Testis (tissue), 2 donors: ENCODE measurements at regions not wholly inside any gene's neighbourhood (a gene's known extent, or its start where the extent isn't known, plus 50 kb on each side); places are given as distances from the start of the nearest gene placed in this dataset.

ENCODE experiments used
- POLR2A ChIP-seq: fragments of 450-650 bp; IDR thresholded peaks from one replicate; pipeline ENCODE4 v1.6.1; 2017; ENCODE audit warnings: antibody characterized with exemption, mild to moderate bottlenecking, moderate library complexity
- TF ChIP-seq, protein P1 (sequence below), 3 experiments: fragments of 450-650 bp in 2 of 3; fragments of 200-600 bp in 1 of 3; sonication (generic) in 1 of 3; IDR thresholded peaks; one replicate each; pipeline ENCODE4 v1.5.1; 2016 to 2019; ENCODE audit warnings: antibody characterized with exemption in 3 of 3, mild to moderate bottlenecking in 2 of 3, moderate library complexity in 1 of 3

DNA sequence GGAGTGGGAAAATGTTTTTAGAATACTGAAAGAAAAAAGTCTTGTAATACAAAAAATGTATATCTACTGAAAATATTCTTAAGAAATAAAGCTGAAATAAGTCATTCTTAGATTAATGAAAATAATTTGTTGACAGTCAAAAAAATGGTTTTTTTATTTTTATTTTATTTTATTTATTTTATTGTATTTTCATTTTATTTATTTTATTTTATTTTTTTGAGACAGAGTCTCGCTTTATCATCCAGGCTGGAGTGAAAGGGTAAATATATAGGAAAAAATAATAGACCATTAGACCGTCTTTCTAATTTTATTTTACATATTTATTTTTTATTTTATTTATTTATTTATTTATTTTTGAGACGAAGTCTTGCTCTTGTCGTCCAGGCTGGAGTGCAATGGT, 1583.6 kb upstream of the TMEFF2 start:
- TF ChIP-seq, protein P1, sequence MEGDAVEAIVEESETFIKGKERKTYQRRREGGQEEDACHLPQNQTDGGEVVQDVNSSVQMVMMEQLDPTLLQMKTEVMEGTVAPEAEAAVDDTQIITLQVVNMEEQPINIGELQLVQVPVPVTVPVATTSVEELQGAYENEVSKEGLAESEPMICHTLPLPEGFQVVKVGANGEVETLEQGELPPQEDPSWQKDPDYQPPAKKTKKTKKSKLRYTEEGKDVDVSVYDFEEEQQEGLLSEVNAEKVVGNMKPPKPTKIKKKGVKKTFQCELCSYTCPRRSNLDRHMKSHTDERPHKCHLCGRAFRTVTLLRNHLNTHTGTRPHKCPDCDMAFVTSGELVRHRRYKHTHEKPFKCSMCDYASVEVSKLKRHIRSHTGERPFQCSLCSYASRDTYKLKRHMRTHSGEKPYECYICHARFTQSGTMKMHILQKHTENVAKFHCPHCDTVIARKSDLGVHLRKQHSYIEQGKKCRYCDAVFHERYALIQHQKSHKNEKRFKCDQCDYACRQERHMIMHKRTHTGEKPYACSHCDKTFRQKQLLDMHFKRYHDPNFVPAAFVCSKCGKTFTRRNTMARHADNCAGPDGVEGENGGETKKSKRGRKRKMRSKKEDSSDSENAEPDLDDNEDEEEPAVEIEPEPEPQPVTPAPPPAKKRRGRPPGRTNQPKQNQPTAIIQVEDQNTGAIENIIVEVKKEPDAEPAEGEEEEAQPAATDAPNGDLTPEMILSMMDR (IDR thresholded peaks at IDR 0.05) = no peak
- no peak for TF ChIP-seq POLR2A
